ENCODE measurements at regions not wholly inside any gene's neighbourhood (a gene's known extent, or its start where the extent isn't known, plus 50 kb on each side); places are given as distances from the start of the nearest gene placed in this dataset.

DNA sequence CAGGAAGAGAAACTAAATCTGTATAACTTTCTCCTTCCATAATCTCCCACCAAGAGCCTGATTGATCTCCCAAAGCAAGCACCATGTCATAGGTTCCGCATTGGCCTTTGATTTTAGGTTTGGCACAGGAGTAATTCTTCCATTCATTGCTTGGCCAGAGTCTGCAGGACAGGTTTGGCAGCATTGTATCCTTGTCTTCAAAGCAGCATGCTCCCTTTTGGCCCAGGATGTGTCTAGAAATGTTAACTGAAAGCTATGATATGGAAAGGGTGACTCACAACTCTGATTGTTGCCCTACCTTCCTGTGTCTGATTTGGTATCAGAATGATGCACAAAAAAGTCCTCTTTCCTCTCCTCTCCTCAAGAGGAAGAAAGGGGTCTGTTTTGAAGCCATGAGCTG lies 824.3 kb upstream of the PRMT6 start:
- Histone ChIP-seq H3K9ac (ENCODE audit: insufficient read depth, low read length, poor library complexity, severe bottlenecking) (no peak overlapping the region), H3K27ac (ENCODE audit: low read depth in 1 of 2, low read length in 2 of 2) (no peak overlapping the region), H3K9me3 (replicated peaks in 1 of 2; ENCODE audit: control insufficient read depth in 1 of 2, insufficient read depth in 1 of 2, low read length in 2 of 2) (peaks cover 0 to 12% of the 10 kb centered on the region in 2 donors), H3K4me1 (ENCODE audit: control insufficient read depth in 1 of 2, insufficient read depth in 2 of 2, low read length in 2 of 2) (no peaks in the 10 kb centered on the region), H3K4me2 (replicated peaks; ENCODE audit: extremely low read depth, low read length, poor library complexity, severe bottlenecking) (no peak overlapping the region), H3K36me3 (replicated peaks in 1 of 2; ENCODE audit: control insufficient read depth in 1 of 2, insufficient read depth in 2 of 2, low read length in 2 of 2) (no peaks in the 10 kb centered on the region), H2AFZ (ENCODE audit: insufficient read depth, low read depth, low read length, poor library complexity, severe bottlenecking) (no peak overlapping the region), H3K4me3 (replicated peaks in 1 of 3; ENCODE audit: low read depth in 2 of 3, low read length in 3 of 3) (no peak overlapping the region), H3K27me3 (ENCODE audit: control insufficient read depth in 2 of 2, insufficient read depth in 2 of 2, low read length in 2 of 2) (no peaks in the 10 kb centered on the region), H4K20me1 (ENCODE audit: insufficient read depth, low read length) (no peaks in the 10 kb centered on the region), H3K79me2 (ENCODE audit: insufficient read depth, low read length) (no peaks in the 10 kb centered on the region)
- Mint-ChIP-seq H3K4me1 (no peaks in the 10 kb centered on the region), H3K27ac (no peak overlapping the region), H3K27me3 (ENCODE audit: low read depth in 3 of 3) (peaks cover 0 to 1% (median 0%) of the 10 kb centered on the region in 3 donors), H3K4me3 (no peak overlapping the region), H3K9me3 (peaks cover 0 to 2% (median 0%) of the 10 kb centered on the region in 7 donors), H3K36me3 (no peaks in the 10 kb centered on the region)
- no peak for DNase-seq
- TF ChIP-seq, protein P1, sequence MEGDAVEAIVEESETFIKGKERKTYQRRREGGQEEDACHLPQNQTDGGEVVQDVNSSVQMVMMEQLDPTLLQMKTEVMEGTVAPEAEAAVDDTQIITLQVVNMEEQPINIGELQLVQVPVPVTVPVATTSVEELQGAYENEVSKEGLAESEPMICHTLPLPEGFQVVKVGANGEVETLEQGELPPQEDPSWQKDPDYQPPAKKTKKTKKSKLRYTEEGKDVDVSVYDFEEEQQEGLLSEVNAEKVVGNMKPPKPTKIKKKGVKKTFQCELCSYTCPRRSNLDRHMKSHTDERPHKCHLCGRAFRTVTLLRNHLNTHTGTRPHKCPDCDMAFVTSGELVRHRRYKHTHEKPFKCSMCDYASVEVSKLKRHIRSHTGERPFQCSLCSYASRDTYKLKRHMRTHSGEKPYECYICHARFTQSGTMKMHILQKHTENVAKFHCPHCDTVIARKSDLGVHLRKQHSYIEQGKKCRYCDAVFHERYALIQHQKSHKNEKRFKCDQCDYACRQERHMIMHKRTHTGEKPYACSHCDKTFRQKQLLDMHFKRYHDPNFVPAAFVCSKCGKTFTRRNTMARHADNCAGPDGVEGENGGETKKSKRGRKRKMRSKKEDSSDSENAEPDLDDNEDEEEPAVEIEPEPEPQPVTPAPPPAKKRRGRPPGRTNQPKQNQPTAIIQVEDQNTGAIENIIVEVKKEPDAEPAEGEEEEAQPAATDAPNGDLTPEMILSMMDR (IDR thresholded peaks at IDR 0.05) = no peak
- intact Hi-C loops (cut with micrococcal nuclease) = no loop called here
- WGBS (ENCODE audit: insufficient coverage) = no CpG with 5 or more reads among the region's 1 CpG

DNA sequence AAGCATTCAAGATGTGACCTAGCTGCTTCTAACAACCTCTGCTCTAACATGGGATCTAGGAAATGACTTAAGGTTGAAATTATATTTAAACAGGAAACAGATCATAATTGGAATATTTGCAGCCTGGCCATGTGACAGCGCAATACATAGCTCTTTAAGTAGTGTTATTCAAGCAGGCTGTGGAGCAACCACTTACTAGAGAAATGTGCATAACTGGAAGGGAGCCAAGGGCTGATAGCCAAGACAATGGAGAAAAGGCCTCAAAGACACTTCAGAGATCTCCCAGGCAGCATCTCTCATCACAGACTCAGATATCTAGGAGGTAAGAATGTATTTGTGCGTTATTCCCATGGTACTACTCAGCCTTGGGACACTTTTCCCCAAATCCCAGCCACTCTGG lies 823.0 kb upstream of the PRMT6 start:
- H3K4me1 ChIP-seq (ENCODE audit: control insufficient read depth in 1 of 2, insufficient read depth in 2 of 2, low read length in 2 of 2) = no peaks in the 10 kb centered on the region
- H3K79me2 ChIP-seq (ENCODE audit: insufficient read depth, low read length) = no peaks in the 10 kb centered on the region
- H3K27me3 ChIP-seq (ENCODE audit: control insufficient read depth in 2 of 2, insufficient read depth in 2 of 2, low read length in 2 of 2) = no peaks in the 10 kb centered on the region
- H4K20me1 ChIP-seq (ENCODE audit: insufficient read depth, low read length) = no peaks in the 10 kb centered on the region
- H3K27ac ChIP-seq (ENCODE audit: low read depth in 1 of 2, low read length in 2 of 2) = no peak overlapping the region
- H3K4me3 Mint-ChIP-seq = no peak overlapping the region
- H3K27ac Mint-ChIP-seq = peak overlapping the region in 1 of 7 donors; percentile 28
- no peaks in the 10 kb centered on the region for H3K4me1 Mint-ChIP-seq
- no peak overlapping the region for H3K9ac ChIP-seq (ENCODE audit: insufficient read depth, low read length, poor library complexity, severe bottlenecking)
- no peak overlapping the region for H3K4me2 ChIP-seq (replicated peaks; ENCODE audit: extremely low read depth, low read length, poor library complexity, severe bottlenecking)
- H3K4me3 ChIP-seq (replicated peaks in 1 of 3; ENCODE audit: low read depth in 2 of 3, low read length in 3 of 3) = no peak overlapping the region
- H2AFZ ChIP-seq (ENCODE audit: insufficient read depth, low read depth, low read length, poor library complexity, severe bottlenecking) = no peak overlapping the region
- H3K9me3 ChIP-seq (replicated peaks in 1 of 2; ENCODE audit: control insufficient read depth in 1 of 2, insufficient read depth in 1 of 2, low read length in 2 of 2) = peaks cover 0 to 12% of the 10 kb centered on the region in 2 donors
- TF ChIP-seq, protein P1 (IDR thresholded peaks at IDR 0.05) = no peak
- H3K36me3 Mint-ChIP-seq = no peaks in the 10 kb centered on the region
- DNase-seq = no peak
- no peaks in the 10 kb centered on the region for H3K36me3 ChIP-seq (replicated peaks in 1 of 2; ENCODE audit: control insufficient read depth in 1 of 2, insufficient read depth in 2 of 2, low read length in 2 of 2)
- H3K27me3 Mint-ChIP-seq (ENCODE audit: low read depth in 3 of 3) = peaks cover 0 to 1% (median 0%) of the 10 kb centered on the region in 3 donors
- peaks cover 0 to 2% (median 0%) of the 10 kb centered on the region in 7 donors for H3K9me3 Mint-ChIP-seq
- intact Hi-C loops (cut with micrococcal nuclease) = no loop called here
- WGBS (ENCODE audit: insufficient coverage) = no CpG with 5 or more reads among the region's 2 CpGs
